ENCODE measurements at regions not wholly inside any gene's neighbourhood (a gene's known extent, or its start where the extent isn't known, plus 50 kb on each side); places are given as distances from the start of the nearest gene placed in this dataset.

GRCh38 chr6:113629256-113629655 lies 227.9 kb upstream of the MARCKS start:
- no peak for TF ChIP-seq EZH2phosphoT487 (IDR thresholded peaks at IDR 0.05; ENCODE audit: borderline replicate concordance, low read depth)
- TF ChIP-seq, protein P1, sequence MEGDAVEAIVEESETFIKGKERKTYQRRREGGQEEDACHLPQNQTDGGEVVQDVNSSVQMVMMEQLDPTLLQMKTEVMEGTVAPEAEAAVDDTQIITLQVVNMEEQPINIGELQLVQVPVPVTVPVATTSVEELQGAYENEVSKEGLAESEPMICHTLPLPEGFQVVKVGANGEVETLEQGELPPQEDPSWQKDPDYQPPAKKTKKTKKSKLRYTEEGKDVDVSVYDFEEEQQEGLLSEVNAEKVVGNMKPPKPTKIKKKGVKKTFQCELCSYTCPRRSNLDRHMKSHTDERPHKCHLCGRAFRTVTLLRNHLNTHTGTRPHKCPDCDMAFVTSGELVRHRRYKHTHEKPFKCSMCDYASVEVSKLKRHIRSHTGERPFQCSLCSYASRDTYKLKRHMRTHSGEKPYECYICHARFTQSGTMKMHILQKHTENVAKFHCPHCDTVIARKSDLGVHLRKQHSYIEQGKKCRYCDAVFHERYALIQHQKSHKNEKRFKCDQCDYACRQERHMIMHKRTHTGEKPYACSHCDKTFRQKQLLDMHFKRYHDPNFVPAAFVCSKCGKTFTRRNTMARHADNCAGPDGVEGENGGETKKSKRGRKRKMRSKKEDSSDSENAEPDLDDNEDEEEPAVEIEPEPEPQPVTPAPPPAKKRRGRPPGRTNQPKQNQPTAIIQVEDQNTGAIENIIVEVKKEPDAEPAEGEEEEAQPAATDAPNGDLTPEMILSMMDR (IDR thresholded peaks at IDR 0.05) = no peak
- TF ChIP-seq MAX (IDR thresholded peaks at IDR 0.05; ENCODE audit: low read depth) = no peak
- TF ChIP-seq SIN3A (IDR thresholded peaks at IDR 0.05; ENCODE audit: borderline replicate concordance, low read depth, low read length) = no peak
- TF ChIP-seq POLR2AphosphoS5 (IDR thresholded peaks at IDR 0.05; ENCODE audit: low read depth, low read length) = no peak
- TF ChIP-seq, protein P2, sequence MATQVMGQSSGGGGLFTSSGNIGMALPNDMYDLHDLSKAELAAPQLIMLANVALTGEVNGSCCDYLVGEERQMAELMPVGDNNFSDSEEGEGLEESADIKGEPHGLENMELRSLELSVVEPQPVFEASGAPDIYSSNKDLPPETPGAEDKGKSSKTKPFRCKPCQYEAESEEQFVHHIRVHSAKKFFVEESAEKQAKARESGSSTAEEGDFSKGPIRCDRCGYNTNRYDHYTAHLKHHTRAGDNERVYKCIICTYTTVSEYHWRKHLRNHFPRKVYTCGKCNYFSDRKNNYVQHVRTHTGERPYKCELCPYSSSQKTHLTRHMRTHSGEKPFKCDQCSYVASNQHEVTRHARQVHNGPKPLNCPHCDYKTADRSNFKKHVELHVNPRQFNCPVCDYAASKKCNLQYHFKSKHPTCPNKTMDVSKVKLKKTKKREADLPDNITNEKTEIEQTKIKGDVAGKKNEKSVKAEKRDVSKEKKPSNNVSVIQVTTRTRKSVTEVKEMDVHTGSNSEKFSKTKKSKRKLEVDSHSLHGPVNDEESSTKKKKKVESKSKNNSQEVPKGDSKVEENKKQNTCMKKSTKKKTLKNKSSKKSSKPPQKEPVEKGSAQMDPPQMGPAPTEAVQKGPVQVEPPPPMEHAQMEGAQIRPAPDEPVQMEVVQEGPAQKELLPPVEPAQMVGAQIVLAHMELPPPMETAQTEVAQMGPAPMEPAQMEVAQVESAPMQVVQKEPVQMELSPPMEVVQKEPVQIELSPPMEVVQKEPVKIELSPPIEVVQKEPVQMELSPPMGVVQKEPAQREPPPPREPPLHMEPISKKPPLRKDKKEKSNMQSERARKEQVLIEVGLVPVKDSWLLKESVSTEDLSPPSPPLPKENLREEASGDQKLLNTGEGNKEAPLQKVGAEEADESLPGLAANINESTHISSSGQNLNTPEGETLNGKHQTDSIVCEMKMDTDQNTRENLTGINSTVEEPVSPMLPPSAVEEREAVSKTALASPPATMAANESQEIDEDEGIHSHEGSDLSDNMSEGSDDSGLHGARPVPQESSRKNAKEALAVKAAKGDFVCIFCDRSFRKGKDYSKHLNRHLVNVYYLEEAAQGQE (IDR thresholded peaks at IDR 0.05; ENCODE audit: low read depth, low read length) = no peak
- TF ChIP-seq MXI1 (IDR thresholded peaks at IDR 0.05; ENCODE audit: low read depth, low read length) = no peak
- no peak for TF ChIP-seq EP300 (IDR thresholded peaks at IDR 0.05; ENCODE audit: borderline replicate concordance in 1 of 2, low read depth in 1 of 2, low read length in 1 of 2)
- no peak for TF ChIP-seq GABPA (IDR thresholded peaks at IDR 0.05; ENCODE audit: low read depth)
- TF ChIP-seq, protein P3, sequence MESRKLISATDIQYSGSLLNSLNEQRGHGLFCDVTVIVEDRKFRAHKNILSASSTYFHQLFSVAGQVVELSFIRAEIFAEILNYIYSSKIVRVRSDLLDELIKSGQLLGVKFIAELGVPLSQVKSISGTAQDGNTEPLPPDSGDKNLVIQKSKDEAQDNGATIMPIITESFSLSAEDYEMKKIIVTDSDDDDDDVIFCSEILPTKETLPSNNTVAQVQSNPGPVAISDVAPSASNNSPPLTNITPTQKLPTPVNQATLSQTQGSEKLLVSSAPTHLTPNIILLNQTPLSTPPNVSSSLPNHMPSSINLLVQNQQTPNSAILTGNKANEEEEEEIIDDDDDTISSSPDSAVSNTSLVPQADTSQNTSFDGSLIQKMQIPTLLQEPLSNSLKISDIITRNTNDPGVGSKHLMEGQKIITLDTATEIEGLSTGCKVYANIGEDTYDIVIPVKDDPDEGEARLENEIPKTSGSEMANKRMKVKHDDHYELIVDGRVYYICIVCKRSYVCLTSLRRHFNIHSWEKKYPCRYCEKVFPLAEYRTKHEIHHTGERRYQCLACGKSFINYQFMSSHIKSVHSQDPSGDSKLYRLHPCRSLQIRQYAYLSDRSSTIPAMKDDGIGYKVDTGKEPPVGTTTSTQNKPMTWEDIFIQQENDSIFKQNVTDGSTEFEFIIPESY (IDR thresholded peaks at IDR 0.05; ENCODE audit: borderline replicate concordance, low read depth) = no peak
- no peak for TF ChIP-seq TAF1 (IDR thresholded peaks at IDR 0.05; ENCODE audit: borderline replicate concordance, low read depth, low read length)
- no peak for TF ChIP-seq GATA2 (CRISPR knock-in tag; IDR thresholded peaks at IDR 0.05)

Data from SK-N-SH (cell line).